ENCODE measurements at regions not wholly inside any gene's neighbourhood (a gene's known extent, or its start where the extent isn't known, plus 50 kb on each side); places are given as distances from the start of the nearest gene placed in this dataset.
A peak's percentile ranks its signal among the peaks of the same experiment; 100 is the strongest.

DNA sequence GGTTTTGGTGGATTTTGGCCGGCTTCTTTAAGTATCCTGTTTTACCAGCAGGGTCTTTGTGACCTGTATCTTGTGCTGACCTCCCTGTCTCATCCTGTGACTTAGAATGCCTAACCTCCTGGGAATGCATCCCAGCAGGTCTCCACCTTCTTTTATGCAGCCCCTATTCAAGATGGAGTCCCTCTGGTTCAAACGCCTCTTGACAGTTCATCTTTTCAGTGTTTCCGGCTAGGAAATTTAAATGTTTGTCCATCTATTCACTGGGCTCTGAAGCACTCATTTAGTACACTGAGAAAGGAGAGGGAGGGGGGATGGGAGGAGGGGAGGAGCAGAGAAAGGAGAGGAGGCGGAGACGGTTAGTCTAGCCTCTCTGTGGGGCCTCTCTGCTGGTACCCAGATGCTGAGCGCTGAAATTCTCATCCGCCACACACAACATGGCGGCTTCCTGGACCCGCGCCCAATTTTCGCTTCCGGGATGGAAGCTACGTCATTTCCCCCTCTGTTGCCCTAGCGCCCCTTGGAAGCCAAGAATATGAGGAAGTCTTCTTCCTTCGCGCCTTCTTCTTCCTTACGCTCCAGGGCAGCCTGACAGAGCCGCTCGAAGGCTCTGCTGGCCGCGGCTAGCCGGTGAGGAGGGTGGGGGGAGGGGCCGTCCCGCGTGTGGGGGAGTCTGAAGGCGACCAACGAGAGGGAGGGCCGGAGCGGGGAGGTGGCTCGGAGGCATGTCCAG lies 69.0 kb upstream of the SYT13 start:
- peak; percentile 41 for DNase-seq (ENCODE audit: low read depth, low spot score)

DNA sequence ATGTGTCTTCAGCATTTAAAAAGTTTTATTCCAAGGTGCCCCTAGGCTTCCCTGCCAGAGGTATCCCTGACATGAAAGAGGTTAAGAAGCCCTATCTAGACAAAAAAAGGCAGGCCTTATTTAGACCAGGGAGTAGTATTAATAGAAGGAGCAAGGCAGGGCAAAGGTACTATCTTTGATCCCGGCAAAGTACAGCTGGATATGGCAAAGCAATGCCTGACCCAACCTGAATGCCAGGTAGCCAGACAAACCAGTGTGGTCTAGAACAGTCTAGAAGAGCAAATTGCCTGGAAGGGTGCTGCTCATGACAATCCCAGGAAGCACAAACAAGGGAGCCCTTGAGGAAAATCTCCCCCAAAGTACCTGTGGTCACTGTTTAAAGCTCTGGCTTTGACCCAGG lies 62.6 kb upstream of the SYT13 start:
- no peak for DNase-seq (ENCODE audit: low read depth, low spot score)

DNA sequence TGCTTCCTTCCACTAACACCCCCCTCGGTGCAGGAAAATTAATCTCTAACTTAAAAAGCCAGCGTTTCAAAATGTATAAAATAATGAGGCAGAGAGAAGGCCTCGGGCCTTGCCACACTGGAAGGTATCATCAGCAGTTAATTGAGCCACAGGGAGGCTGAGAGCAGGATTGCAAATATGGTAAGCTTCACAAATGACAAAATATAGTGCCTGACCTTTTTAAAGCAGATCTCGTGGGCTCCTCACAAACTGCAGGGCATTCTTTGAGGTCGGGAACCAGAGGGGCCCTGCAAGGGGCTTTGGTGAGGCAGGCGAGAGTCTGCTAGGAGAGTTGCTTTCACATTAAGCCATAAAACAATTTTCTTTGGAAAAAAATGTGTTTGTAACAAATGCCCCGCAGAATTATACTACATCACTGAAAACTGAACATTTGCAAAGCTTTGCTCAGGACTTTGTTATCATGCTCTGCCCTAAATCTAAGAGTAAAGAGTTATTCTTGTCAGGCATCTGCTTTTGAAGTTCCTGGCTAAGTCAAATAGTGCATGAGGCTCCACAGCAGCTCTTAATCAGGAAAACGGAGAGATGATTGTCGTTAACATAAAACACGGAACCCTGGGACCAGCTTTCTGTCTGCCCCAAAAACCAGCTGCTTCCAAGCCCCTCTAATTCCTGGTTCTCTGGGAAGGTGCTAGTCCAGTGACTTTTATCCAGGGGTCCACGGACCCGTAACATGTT lies 61.4 kb upstream of the SYT13 start:
- no peak for DNase-seq (ENCODE audit: low read depth, low spot score)

GRCh38 chr11:45345491-45345890 lies 59.4 kb upstream of the SYT13 start:
- no peak for DNase-seq (ENCODE audit: low read depth, low spot score)

DNA sequence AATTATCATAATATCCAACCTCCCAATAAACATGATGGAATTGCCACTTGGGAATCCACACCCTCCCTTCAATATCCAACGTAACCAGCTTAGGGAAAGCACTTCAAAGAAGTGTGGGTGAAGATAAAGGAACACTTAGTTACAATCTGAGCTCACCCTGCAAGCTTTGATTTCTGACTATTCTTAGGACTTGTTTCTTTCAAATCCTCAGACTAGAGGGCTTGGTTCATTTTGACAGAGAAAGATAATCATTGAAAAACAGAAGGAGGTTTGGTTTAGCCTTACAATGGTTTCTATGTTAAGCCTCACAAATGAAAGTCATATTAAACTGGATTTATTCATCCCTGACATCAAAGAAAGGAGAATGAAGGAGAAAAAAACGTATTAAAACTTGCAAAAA lies 57.9 kb upstream of the SYT13 start:
- DNase-seq (ENCODE audit: low read depth, low spot score) = no peak

- no peak for DNase-seq (ENCODE audit: low read depth, low spot score)
Observed at GRCh38 chr11:45343444-45343843, 57.3 kb upstream of the SYT13 start.

DNA sequence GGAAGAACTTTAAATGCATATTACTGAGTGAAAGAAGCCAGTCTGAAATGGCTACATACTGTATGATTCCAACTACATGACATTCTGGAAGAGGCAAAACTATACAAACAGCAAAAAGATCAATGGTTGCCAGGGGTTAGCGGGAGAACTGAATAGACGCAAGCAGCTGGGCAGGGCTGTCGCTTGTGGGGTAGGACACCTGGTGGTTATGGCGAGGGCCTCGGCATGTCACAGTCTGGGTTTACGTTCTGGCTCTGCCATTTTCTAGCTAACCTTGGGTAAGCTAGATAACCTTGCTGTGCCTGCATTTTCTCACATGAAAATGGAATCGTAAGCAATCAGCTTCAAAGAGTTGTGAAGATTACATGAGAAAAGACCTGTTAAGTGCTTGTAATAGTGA lies 55.2 kb upstream of the SYT13 start:
- DNase-seq (ENCODE audit: low read depth, low spot score) = no peak

DNA sequence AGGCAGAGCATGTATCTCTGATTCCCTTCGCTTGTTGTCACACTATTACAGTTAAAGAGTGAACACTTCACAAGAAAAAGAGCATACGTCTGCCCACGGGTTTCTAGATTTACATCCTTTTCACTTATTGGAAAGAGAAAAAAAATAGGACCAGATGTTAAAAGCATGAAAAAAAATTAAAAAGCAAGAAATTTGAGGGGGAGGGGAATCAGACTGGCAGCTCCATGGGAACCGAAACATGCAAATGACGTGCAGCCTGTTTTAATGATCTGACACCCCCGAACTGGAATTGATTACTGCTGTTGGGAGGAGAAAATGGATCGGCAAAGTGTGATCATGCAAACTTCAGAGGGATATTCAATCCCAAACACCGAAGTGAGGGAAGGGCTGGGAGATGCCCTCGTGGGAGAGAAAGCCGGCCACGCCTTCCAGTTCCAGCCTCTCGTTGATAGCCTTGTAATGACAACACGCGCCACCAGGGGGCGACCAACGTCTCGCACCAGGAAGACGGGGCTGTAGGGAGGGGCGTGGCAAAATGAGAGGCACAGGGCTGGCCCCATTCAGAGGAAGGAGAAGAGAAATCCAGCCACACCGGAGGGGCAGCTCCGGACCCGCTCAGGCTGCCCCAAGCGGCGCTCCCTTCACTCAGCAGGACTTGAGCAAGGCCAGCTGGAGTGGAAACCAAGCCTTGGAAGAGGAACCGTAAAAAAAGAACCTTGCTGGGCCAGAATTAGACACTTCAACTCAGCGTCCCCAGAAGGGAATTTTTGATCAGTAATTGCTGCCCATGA lies 53.8 kb upstream of the SYT13 start:
- DNase-seq (ENCODE audit: low read depth, low spot score) = peak; percentile 53

GRCh38 chr11:45337583-45338360 lies 51.6 kb upstream of the SYT13 start:
- DNase-seq (ENCODE audit: low read depth, low spot score) = no peak

- DNase-seq (ENCODE audit: low read depth, low spot score) = no peak
Observed at GRCh38 chr11:45336136-45336535, 50.0 kb upstream of the SYT13 start.

Measured in smooth muscle cell of the brain vasculature (primary cell).